ENCODE measurements at regions not wholly inside any gene's neighbourhood (a gene's known extent, or its start where the extent isn't known, plus 50 kb on each side); places are given as distances from the start of the nearest gene placed in this dataset.

DNA sequence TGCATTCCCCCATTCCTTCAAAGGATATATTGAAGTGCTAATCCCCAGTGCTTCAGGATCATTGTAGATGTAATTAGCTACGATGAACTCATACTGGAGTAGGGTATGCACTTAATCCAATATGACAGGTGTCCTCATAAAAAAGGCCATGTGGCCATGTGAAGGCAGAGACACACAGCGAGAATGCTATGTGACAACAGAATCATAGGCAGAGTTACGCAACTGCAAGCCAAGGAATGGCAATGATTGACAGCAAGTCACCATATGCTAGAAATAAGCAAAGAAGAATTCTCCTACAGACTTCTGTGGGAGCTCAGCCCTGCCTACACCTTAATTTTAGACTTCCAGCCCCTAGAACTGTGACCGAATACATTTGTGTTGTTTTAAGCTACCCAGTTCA is 875.6 kb upstream of the ROBO1 start:
- TF ChIP-seq, protein P1, sequence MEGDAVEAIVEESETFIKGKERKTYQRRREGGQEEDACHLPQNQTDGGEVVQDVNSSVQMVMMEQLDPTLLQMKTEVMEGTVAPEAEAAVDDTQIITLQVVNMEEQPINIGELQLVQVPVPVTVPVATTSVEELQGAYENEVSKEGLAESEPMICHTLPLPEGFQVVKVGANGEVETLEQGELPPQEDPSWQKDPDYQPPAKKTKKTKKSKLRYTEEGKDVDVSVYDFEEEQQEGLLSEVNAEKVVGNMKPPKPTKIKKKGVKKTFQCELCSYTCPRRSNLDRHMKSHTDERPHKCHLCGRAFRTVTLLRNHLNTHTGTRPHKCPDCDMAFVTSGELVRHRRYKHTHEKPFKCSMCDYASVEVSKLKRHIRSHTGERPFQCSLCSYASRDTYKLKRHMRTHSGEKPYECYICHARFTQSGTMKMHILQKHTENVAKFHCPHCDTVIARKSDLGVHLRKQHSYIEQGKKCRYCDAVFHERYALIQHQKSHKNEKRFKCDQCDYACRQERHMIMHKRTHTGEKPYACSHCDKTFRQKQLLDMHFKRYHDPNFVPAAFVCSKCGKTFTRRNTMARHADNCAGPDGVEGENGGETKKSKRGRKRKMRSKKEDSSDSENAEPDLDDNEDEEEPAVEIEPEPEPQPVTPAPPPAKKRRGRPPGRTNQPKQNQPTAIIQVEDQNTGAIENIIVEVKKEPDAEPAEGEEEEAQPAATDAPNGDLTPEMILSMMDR (IDR thresholded peaks at IDR 0.05): no peak
- no peak for TF ChIP-seq POLR2A (IDR thresholded peaks at IDR 0.05)

Measured in testis (tissue), 2 donors.